GM18520 (cell line): ENCODE measurements at regions not wholly inside any gene's neighbourhood (a gene's known extent, or its start where the extent isn't known, plus 50 kb on each side); places are given as distances from the start of the nearest gene placed in this dataset.

Experiments used
- ATAC-seq: cut with Tn5 transposase; IDR thresholded peaks from one replicate; pipeline ENCODE4 v1.9.1; 2021; ENCODE audit not compliant: unreplicated experiment

DNA sequence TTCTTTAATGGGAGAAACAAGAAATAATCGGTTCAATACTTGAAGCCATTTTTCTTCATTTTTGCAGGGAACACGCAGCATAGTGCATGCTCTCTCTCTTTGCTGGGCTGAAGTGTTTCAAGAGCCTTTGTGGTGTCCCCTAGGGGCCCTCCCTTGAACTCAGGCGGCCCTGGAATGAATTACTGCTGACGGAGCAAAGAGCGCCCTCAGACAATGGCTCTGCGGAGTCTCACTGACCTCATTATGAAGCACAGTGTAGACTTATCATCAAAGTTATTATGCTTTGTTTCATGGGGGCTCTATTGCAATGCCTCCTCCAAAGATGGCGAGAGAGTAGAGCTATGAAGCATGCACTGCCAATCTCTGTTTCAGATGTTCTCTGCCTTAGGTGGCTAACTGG lies 64.8 kb upstream of the ADCY2 start:
- ATAC-seq = no peak
